K562 (cell line): ENCODE measurements at regions not wholly inside any gene's neighbourhood (a gene's known extent, or its start where the extent isn't known, plus 50 kb on each side); places are given as distances from the start of the nearest gene placed in this dataset.
"Not testable (repeated sequence)": the region's sequence is repeated elsewhere in the genome, so short reads cannot be mapped to it uniquely, and the experiment has no call there.

Source experiments
- TF ChIP-seq, protein P1 (sequence below), 3 experiments: IDR thresholded peaks in 2 of 3; conservative IDR thresholded peaks in 1 of 3; 2 replicates each; pipeline ENCODE4 v1.5.1; 2011 to 2012; ENCODE audit warnings: low read length in 3 of 3, mild to moderate bottlenecking in 3 of 3, control low read depth in 2 of 3, improper control_type of control experiment in 1 of 3, inconsistent platforms in 1 of 3, low read depth in 1 of 3, mixed read lengths in 1 of 3, moderate library complexity in 1 of 3; ENCODE audit not compliant: insufficient read depth in 2 of 3
- TF ChIP-seq, protein P2 (sequence below): sonication (generic); formaldehyde crosslinking; IDR thresholded peaks from 2 replicates; pipeline ENCODE4 v1.8.0; 2022; ENCODE audit warnings: mild to moderate bottlenecking, missing genetic modification reagents, borderline replicate concordance

DNA sequence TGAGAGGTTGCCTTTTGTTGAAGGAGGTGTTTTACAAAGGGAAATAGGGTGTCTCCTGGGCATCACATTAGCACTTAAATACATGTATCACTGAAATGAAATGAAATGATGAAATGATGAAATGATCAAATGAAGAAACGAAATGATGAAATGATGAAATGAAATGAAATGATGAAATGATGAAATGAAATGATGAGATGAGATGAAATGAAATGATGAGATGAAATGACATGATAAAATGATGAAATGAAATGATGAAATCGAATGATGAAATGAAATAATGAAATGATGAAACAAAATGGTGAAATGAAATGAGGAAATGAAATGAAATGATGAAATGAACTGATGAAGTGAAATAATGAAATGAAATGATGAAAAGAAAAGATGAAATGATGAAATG, 137.6 kb upstream of the ERV3-1 start:
- TF ChIP-seq, protein P1, sequence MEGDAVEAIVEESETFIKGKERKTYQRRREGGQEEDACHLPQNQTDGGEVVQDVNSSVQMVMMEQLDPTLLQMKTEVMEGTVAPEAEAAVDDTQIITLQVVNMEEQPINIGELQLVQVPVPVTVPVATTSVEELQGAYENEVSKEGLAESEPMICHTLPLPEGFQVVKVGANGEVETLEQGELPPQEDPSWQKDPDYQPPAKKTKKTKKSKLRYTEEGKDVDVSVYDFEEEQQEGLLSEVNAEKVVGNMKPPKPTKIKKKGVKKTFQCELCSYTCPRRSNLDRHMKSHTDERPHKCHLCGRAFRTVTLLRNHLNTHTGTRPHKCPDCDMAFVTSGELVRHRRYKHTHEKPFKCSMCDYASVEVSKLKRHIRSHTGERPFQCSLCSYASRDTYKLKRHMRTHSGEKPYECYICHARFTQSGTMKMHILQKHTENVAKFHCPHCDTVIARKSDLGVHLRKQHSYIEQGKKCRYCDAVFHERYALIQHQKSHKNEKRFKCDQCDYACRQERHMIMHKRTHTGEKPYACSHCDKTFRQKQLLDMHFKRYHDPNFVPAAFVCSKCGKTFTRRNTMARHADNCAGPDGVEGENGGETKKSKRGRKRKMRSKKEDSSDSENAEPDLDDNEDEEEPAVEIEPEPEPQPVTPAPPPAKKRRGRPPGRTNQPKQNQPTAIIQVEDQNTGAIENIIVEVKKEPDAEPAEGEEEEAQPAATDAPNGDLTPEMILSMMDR (IDR thresholded peaks at IDR 0.05 in 2 of 3, conservative IDR thresholded peaks at IDR 0.05 in 1 of 3; ENCODE audit: insufficient read depth in 2 of 3, low read depth in 1 of 3, low read length in 3 of 3): not testable (repeated sequence)
- TF ChIP-seq, protein P2, sequence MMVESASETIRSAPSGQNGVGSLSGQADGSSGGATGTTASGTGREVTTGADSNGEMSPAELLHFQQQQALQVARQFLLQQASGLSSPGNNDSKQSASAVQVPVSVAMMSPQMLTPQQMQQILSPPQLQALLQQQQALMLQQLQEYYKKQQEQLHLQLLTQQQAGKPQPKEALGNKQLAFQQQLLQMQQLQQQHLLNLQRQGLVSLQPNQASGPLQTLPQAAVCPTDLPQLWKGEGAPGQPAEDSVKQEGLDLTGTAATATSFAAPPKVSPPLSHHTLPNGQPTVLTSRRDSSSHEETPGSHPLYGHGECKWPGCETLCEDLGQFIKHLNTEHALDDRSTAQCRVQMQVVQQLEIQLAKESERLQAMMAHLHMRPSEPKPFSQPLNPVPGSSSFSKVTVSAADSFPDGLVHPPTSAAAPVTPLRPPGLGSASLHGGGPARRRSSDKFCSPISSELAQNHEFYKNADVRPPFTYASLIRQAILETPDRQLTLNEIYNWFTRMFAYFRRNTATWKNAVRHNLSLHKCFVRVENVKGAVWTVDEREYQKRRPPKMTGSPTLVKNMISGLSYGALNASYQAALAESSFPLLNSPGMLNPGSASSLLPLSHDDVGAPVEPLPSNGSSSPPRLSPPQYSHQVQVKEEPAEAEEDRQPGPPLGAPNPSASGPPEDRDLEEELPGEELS: not testable (repeated sequence)
